ENCODE measurements at regions not wholly inside any gene's neighbourhood (a gene's known extent, or its start where the extent isn't known, plus 50 kb on each side); places are given as distances from the start of the nearest gene placed in this dataset.

GRCh38 chr22:47225080-47225930 lies 462.9 kb downstream of the TBC1D22A start:
- TF ChIP-seq, protein P1, sequence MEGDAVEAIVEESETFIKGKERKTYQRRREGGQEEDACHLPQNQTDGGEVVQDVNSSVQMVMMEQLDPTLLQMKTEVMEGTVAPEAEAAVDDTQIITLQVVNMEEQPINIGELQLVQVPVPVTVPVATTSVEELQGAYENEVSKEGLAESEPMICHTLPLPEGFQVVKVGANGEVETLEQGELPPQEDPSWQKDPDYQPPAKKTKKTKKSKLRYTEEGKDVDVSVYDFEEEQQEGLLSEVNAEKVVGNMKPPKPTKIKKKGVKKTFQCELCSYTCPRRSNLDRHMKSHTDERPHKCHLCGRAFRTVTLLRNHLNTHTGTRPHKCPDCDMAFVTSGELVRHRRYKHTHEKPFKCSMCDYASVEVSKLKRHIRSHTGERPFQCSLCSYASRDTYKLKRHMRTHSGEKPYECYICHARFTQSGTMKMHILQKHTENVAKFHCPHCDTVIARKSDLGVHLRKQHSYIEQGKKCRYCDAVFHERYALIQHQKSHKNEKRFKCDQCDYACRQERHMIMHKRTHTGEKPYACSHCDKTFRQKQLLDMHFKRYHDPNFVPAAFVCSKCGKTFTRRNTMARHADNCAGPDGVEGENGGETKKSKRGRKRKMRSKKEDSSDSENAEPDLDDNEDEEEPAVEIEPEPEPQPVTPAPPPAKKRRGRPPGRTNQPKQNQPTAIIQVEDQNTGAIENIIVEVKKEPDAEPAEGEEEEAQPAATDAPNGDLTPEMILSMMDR (conservative IDR thresholded peaks at IDR 0.05; ENCODE audit: low read depth, low read length), result no peak
- TF ChIP-seq EZH2 (IDR thresholded peaks at IDR 0.05; ENCODE audit: low read length, unreplicated experiment), result no peak
- TF ChIP-seq EZH2phosphoT487 (IDR thresholded peaks at IDR 0.05; ENCODE audit: borderline replicate concordance, low read length), result no peak

All from PC-3 (cell line).